DMS114 treated with DMSO at 0.1 percent for 48 hours (cell line): ENCODE measurements at regions not wholly inside any gene's neighbourhood (a gene's known extent, or its start where the extent isn't known, plus 50 kb on each side); places are given as distances from the start of the nearest gene placed in this dataset.
"Not testable (repeated sequence)": the region's sequence is repeated elsewhere in the genome, so short reads cannot be mapped to it uniquely, and the experiment has no call there.

Experiments
- DNase-seq: peaks from one replicate; lab custom pipeline; 2025; ENCODE audit not compliant: unreplicated experiment; lab: John Stamatoyannopoulos, UW

- DNase-seq = no peak
Observed at GRCh38 chr12:42030588-42030987, 114.1 kb downstream of the GXYLT1 start.

- no peak for DNase-seq
Observed at GRCh38 chr12:42027546-42027945, 117.1 kb downstream of the GXYLT1 start.

GRCh38 chr12:42024495-42024830, 120.2 kb downstream of the GXYLT1 start:
- no peak for DNase-seq

- peak; percentile 76 for DNase-seq
Observed at GRCh38 chr12:42023733-42024494, 120.8 kb downstream of the GXYLT1 start.

- not testable (repeated sequence) for DNase-seq
Observed at GRCh38 chr12:42021937-42022336, 122.7 kb downstream of the GXYLT1 start.

- DNase-seq = no peak
Observed at GRCh38 chr12:42021469-42021868, 123.2 kb downstream of the GXYLT1 start.

GRCh38 chr12:42020226-42020625, 124.4 kb downstream of the GXYLT1 start:
- no peak for DNase-seq

GRCh38 chr12:42019746-42020145, 124.9 kb downstream of the GXYLT1 start:
- no peak for DNase-seq

GRCh38 chr12:42017051-42017450, 127.6 kb downstream of the GXYLT1 start:
- DNase-seq = no peak

- DNase-seq = no peak
Observed at GRCh38 chr12:42015051-42015461, 129.6 kb downstream of the GXYLT1 start.

- not testable (repeated sequence) for DNase-seq
Observed at GRCh38 chr12:42012501-42012900, 132.2 kb downstream of the GXYLT1 start.

- DNase-seq = no peak
Observed at GRCh38 chr12:42010715-42011114, 134.0 kb downstream of the GXYLT1 start.

GRCh38 chr12:42010257-42010656, 134.4 kb downstream of the GXYLT1 start:
- no peak for DNase-seq

GRCh38 chr12:42008996-42009395, 135.7 kb downstream of the GXYLT1 start:
- no peak for DNase-seq

GRCh38 chr12:42003031-42003430, 141.6 kb downstream of the GXYLT1 start:
- no peak for DNase-seq

GRCh38 chr12:42002563-42002962, 142.1 kb downstream of the GXYLT1 start:
- DNase-seq = no peak

- no peak for DNase-seq
Observed at GRCh38 chr12:41998436-41998835, 146.2 kb downstream of the GXYLT1 start.

- no peak for DNase-seq
Observed at GRCh38 chr12:41993283-41993682, 151.4 kb downstream of the GXYLT1 start.

- DNase-seq = no peak
Observed at GRCh38 chr12:41992692-41993215, 151.9 kb downstream of the GXYLT1 start.

- DNase-seq = no peak
Observed at GRCh38 chr12:41992022-41992421, 152.7 kb downstream of the GXYLT1 start.

GRCh38 chr12:41988715-41989114, 156.0 kb downstream of the GXYLT1 start:
- no peak for DNase-seq

GRCh38 chr12:41986513-41986912, 158.2 kb downstream of the GXYLT1 start:
- DNase-seq = not testable (repeated sequence)

- no peak for DNase-seq
Observed at GRCh38 chr12:41983856-41984255, 160.8 kb downstream of the GXYLT1 start.
